ENCODE measurements at regions not wholly inside any gene's neighbourhood (a gene's known extent, or its start where the extent isn't known, plus 50 kb on each side); places are given as distances from the start of the nearest gene placed in this dataset.

GRCh38 chr13:40273253-40274025 lies 393.0 kb downstream of the FOXO1 start:
- BruUV-seq (replicated peaks) = no TSS peak
- no peak overlapping the region for H3K4me3 ChIP-seq (ENCODE audit: low read depth, low read length)
- CTCF ChIA-PET = no interaction called here
- no peaks in the 10 kb centered on the region for H3K4me1 ChIP-seq
- H3K4me1 Mint-ChIP-seq (ENCODE audit: low read depth, unreplicated experiment) = no peaks in the 10 kb centered on the region
- no peak for DNase-seq
- H3K9me3 Mint-ChIP-seq (ENCODE audit: unreplicated experiment) = no peaks in the 10 kb centered on the region
- TF ChIP-seq CTCF (IDR thresholded peaks at IDR 0.05; ENCODE audit: insufficient read depth in 1 of 2, low read depth in 1 of 2, low read length in 1 of 2, severe bottlenecking in 1 of 2, unreplicated experiment in 1 of 2) = no peak
- intact Hi-C loops (cut with micrococcal nuclease; ENCODE audit: unreplicated experiment) = no loop called here
- H3K27ac Mint-ChIP-seq (ENCODE audit: unreplicated experiment) = no peak overlapping the region
- no peaks in the 10 kb centered on the region for H3K9me3 ChIP-seq
- no peaks in the 10 kb centered on the region for H3K27me3 Mint-ChIP-seq (ENCODE audit: insufficient read depth, unreplicated experiment)
- H3K36me3 ChIP-seq (ENCODE audit: control insufficient read depth, insufficient read depth, low read length) = no peaks in the 10 kb centered on the region
- no peak overlapping the region for H3K4me3 Mint-ChIP-seq (ENCODE audit: unreplicated experiment)
- no peaks in the 10 kb centered on the region for H3K36me3 Mint-ChIP-seq (ENCODE audit: insufficient read depth, unreplicated experiment)
- H3K27me3 ChIP-seq (replicated peaks; ENCODE audit: control insufficient read depth, insufficient read depth, low read length) = no peaks in the 10 kb centered on the region
- POLR2A ChIA-PET = no interaction called here

GRCh38 chr13:40274103-40274502 lies 392.3 kb downstream of the FOXO1 start:
- no peaks in the 10 kb centered on the region for H3K4me1 Mint-ChIP-seq (ENCODE audit: low read depth, unreplicated experiment)
- no peak overlapping the region for H3K4me3 ChIP-seq (ENCODE audit: low read depth, low read length)
- H3K9me3 ChIP-seq = no peaks in the 10 kb centered on the region
- ChIA-PET CTCF (no interaction called here), POLR2A (no interaction called here)
- no peaks in the 10 kb centered on the region for H3K27me3 Mint-ChIP-seq (ENCODE audit: insufficient read depth, unreplicated experiment)
- no peaks in the 10 kb centered on the region for H3K27me3 ChIP-seq (replicated peaks; ENCODE audit: control insufficient read depth, insufficient read depth, low read length)
- no peak overlapping the region for H3K4me3 Mint-ChIP-seq (ENCODE audit: unreplicated experiment)
- DNase-seq = no peak
- H3K9me3 Mint-ChIP-seq (ENCODE audit: unreplicated experiment) = no peaks in the 10 kb centered on the region
- no peaks in the 10 kb centered on the region for H3K4me1 ChIP-seq
- no TSS peak for BruUV-seq (replicated peaks)
- intact Hi-C loops (cut with micrococcal nuclease; ENCODE audit: unreplicated experiment) = no loop called here
- TF ChIP-seq CTCF (IDR thresholded peaks at IDR 0.05; ENCODE audit: insufficient read depth in 1 of 2, low read depth in 1 of 2, low read length in 1 of 2, severe bottlenecking in 1 of 2, unreplicated experiment in 1 of 2) = no peak
- no peak overlapping the region for H3K27ac Mint-ChIP-seq (ENCODE audit: unreplicated experiment)
- H3K36me3 Mint-ChIP-seq (ENCODE audit: insufficient read depth, unreplicated experiment) = no peaks in the 10 kb centered on the region
- no peaks in the 10 kb centered on the region for H3K36me3 ChIP-seq (ENCODE audit: control insufficient read depth, insufficient read depth, low read length)

- H3K4me1 ChIP-seq = 0 out of 2 replicates have a peak, but pooled peaks cover 3% of the 10 kb centered on the region
- no peak for TF ChIP-seq CTCF (IDR thresholded peaks at IDR 0.05; ENCODE audit: insufficient read depth in 1 of 2, low read depth in 1 of 2, low read length in 1 of 2, severe bottlenecking in 1 of 2, unreplicated experiment in 1 of 2)
- Mint-ChIP-seq H3K27ac (ENCODE audit: unreplicated experiment) (no peak overlapping the region), H3K4me1 (ENCODE audit: low read depth, unreplicated experiment) (no peaks in the 10 kb centered on the region), H3K27me3 (ENCODE audit: insufficient read depth, unreplicated experiment) (no peaks in the 10 kb centered on the region), H3K4me3 (ENCODE audit: unreplicated experiment) (no peak overlapping the region), H3K9me3 (ENCODE audit: unreplicated experiment) (peaks cover under 1% of the 10 kb centered on the region), H3K36me3 (ENCODE audit: insufficient read depth, unreplicated experiment) (no peaks in the 10 kb centered on the region)
- BruUV-seq (replicated peaks) = no TSS peak
- POLR2A ChIA-PET = no interaction called here
- H3K27me3 ChIP-seq (replicated peaks; ENCODE audit: control insufficient read depth, insufficient read depth, low read length) = no peaks in the 10 kb centered on the region
- intact Hi-C loops (cut with micrococcal nuclease; ENCODE audit: unreplicated experiment) = no loop called here
- DNase-seq = no peak
- no peak overlapping the region for H3K4me3 ChIP-seq (ENCODE audit: low read depth, low read length)
- no peaks in the 10 kb centered on the region for H3K9me3 ChIP-seq
- no peaks in the 10 kb centered on the region for H3K36me3 ChIP-seq (ENCODE audit: control insufficient read depth, insufficient read depth, low read length)
- CTCF ChIA-PET = no interaction called here
These were observed 391.3 kb downstream of the FOXO1 start for GRCh38 chr13:40275155-40275554.

Measured in Caco-2 (cell line).